ENCODE measurements at regions not wholly inside any gene's neighbourhood (a gene's known extent, or its start where the extent isn't known, plus 50 kb on each side); places are given as distances from the start of the nearest gene placed in this dataset.
"Not testable (repeated sequence)": the region's sequence is repeated elsewhere in the genome, so short reads cannot be mapped to it uniquely, and the experiment has no call there.

- H2AFZ ChIP-seq (ENCODE audit: low read depth, low read length): no peak overlapping the region
- no peak for TF ChIP-seq CTCF (IDR thresholded peaks at IDR 0.05; ENCODE audit: insufficient read depth, low read depth, low read length)
- no peak for TF ChIP-seq EZH2 (IDR thresholded peaks at IDR 0.05; ENCODE audit: insufficient read depth, low read length)
- Mint-ChIP-seq H3K9me3 (ENCODE audit: unreplicated experiment) (peaks cover 3% of the 10 kb centered on the region), H3K4me1 (ENCODE audit: low read depth, unreplicated experiment) (no peaks in the 10 kb centered on the region), H3K27ac (ENCODE audit: unreplicated experiment) (no peak overlapping the region), H3K27me3 (ENCODE audit: low read depth, unreplicated experiment) (no peaks in the 10 kb centered on the region), H3K36me3 (ENCODE audit: low read depth, unreplicated experiment) (no peaks in the 10 kb centered on the region), H3K4me3 (ENCODE audit: unreplicated experiment) (no peak overlapping the region)
- no peak overlapping the region for H3K9ac ChIP-seq (ENCODE audit: low read length)
- H3K27ac ChIP-seq (ENCODE audit: low read depth, low read length): no peak overlapping the region
- FAIRE-seq: no peak
- H3K36me3 ChIP-seq (ENCODE audit: insufficient read depth, low read length): no peaks in the 10 kb centered on the region
- no peak overlapping the region for H3K4me2 ChIP-seq (ENCODE audit: low read length)
- H4K20me1 ChIP-seq (ENCODE audit: insufficient read depth, low read length): no peaks in the 10 kb centered on the region
- H3K79me2 ChIP-seq (ENCODE audit: insufficient read depth, low read length): no peaks in the 10 kb centered on the region
- no peaks in the 10 kb centered on the region for H3K27me3 ChIP-seq (ENCODE audit: insufficient read depth, low read length)
- no peak for DNase-seq (ENCODE audit: low read depth)
- H3K4me1 ChIP-seq (ENCODE audit: insufficient read depth, low read length): no peaks in the 10 kb centered on the region
- no peak overlapping the region for H3K4me3 ChIP-seq (ENCODE audit: insufficient read depth, low read depth, low read length)
- no peaks in the 10 kb centered on the region for H3K9me3 ChIP-seq (ENCODE audit: insufficient read depth, low read depth, low read length)
Measured at GRCh38 chr12:82596483-82596882, 90.2 kb upstream of the TMTC2 start.

GRCh38 chr12:82600379-82600778 is 86.3 kb upstream of the TMTC2 start:
- no peak overlapping the region for H3K4me3 Mint-ChIP-seq (ENCODE audit: unreplicated experiment)
- DNase-seq (ENCODE audit: low read depth) (no peak), FAIRE-seq (no peak)
- H3K27ac ChIP-seq (ENCODE audit: low read depth, low read length): no peak overlapping the region
- no peaks in the 10 kb centered on the region for H3K36me3 ChIP-seq (ENCODE audit: insufficient read depth, low read length)
- no peaks in the 10 kb centered on the region for H3K79me2 ChIP-seq (ENCODE audit: insufficient read depth, low read length)
- H3K27me3 ChIP-seq (ENCODE audit: insufficient read depth, low read length): no peaks in the 10 kb centered on the region
- no peaks in the 10 kb centered on the region for H3K36me3 Mint-ChIP-seq (ENCODE audit: low read depth, unreplicated experiment)
- H3K9ac ChIP-seq (ENCODE audit: low read length): no peak overlapping the region
- no peaks in the 10 kb centered on the region for H3K9me3 Mint-ChIP-seq (ENCODE audit: unreplicated experiment)
- no peak overlapping the region for H3K27ac Mint-ChIP-seq (ENCODE audit: unreplicated experiment)
- no peaks in the 10 kb centered on the region for H3K4me1 ChIP-seq (ENCODE audit: insufficient read depth, low read length)
- no peak overlapping the region for H2AFZ ChIP-seq (ENCODE audit: low read depth, low read length)
- H3K4me2 ChIP-seq (ENCODE audit: low read length): no peak overlapping the region
- no peaks in the 10 kb centered on the region for H3K27me3 Mint-ChIP-seq (ENCODE audit: low read depth, unreplicated experiment)
- no peaks in the 10 kb centered on the region for H4K20me1 ChIP-seq (ENCODE audit: insufficient read depth, low read length)
- H3K9me3 ChIP-seq (ENCODE audit: insufficient read depth, low read depth, low read length): no peaks in the 10 kb centered on the region
- H3K4me3 ChIP-seq (ENCODE audit: insufficient read depth, low read depth, low read length): no peak overlapping the region
- no peak for TF ChIP-seq CTCF (IDR thresholded peaks at IDR 0.05; ENCODE audit: insufficient read depth, low read depth, low read length)
- TF ChIP-seq EZH2 (IDR thresholded peaks at IDR 0.05; ENCODE audit: insufficient read depth, low read length): no peak
- H3K4me1 Mint-ChIP-seq (ENCODE audit: low read depth, unreplicated experiment): no peaks in the 10 kb centered on the region

GRCh38 chr12:82603647-82604046 is 83.1 kb upstream of the TMTC2 start:
- H2AFZ ChIP-seq (ENCODE audit: low read depth, low read length); H3K27ac Mint-ChIP-seq (ENCODE audit: unreplicated experiment); H3K36me3 Mint-ChIP-seq (ENCODE audit: low read depth, unreplicated experiment); H3K36me3 ChIP-seq (ENCODE audit: insufficient read depth, low read length); H3K4me1 ChIP-seq (ENCODE audit: insufficient read depth, low read length); H3K27me3 Mint-ChIP-seq (ENCODE audit: low read depth, unreplicated experiment); H4K20me1 ChIP-seq (ENCODE audit: insufficient read depth, low read length); H3K4me2 ChIP-seq (ENCODE audit: low read length); FAIRE-seq; H3K4me3 ChIP-seq (ENCODE audit: insufficient read depth, low read depth, low read length); H3K79me2 ChIP-seq (ENCODE audit: insufficient read depth, low read length); H3K9me3 Mint-ChIP-seq (ENCODE audit: unreplicated experiment); H3K9ac ChIP-seq (ENCODE audit: low read length); H3K4me3 Mint-ChIP-seq (ENCODE audit: unreplicated experiment); H3K27me3 ChIP-seq (ENCODE audit: insufficient read depth, low read length); H3K27ac ChIP-seq (ENCODE audit: low read depth, low read length); DNase-seq (ENCODE audit: low read depth); H3K4me1 Mint-ChIP-seq (ENCODE audit: low read depth, unreplicated experiment); H3K9me3 ChIP-seq (ENCODE audit: insufficient read depth, low read depth, low read length): not testable (repeated sequence)

Data from astrocyte (in vitro differentiated cells and primary cell).